ENCODE measurements at regions not wholly inside any gene's neighbourhood (a gene's known extent, or its start where the extent isn't known, plus 50 kb on each side); places are given as distances from the start of the nearest gene placed in this dataset.

DNA sequence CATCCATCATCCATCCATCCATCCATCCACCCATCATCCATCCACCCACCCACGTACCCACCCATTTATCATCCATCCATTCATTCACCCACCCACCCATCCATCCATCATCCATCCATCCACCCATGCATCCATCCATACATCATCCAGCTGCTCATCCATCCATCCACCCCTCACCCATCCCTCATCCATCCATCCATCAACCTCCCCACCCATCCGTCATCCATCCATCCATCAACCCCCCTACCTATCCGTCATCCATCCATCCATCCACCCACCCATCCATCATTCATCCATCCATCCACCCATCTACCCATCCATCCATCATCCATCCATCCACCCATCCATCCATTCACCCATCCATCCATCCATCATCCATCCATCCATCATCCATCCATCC lies 306.2 kb upstream of the SFSWAP start:
- TF ChIP-seq, protein P1, sequence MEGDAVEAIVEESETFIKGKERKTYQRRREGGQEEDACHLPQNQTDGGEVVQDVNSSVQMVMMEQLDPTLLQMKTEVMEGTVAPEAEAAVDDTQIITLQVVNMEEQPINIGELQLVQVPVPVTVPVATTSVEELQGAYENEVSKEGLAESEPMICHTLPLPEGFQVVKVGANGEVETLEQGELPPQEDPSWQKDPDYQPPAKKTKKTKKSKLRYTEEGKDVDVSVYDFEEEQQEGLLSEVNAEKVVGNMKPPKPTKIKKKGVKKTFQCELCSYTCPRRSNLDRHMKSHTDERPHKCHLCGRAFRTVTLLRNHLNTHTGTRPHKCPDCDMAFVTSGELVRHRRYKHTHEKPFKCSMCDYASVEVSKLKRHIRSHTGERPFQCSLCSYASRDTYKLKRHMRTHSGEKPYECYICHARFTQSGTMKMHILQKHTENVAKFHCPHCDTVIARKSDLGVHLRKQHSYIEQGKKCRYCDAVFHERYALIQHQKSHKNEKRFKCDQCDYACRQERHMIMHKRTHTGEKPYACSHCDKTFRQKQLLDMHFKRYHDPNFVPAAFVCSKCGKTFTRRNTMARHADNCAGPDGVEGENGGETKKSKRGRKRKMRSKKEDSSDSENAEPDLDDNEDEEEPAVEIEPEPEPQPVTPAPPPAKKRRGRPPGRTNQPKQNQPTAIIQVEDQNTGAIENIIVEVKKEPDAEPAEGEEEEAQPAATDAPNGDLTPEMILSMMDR (IDR thresholded peaks at IDR 0.05), result no peak
- no peak for TF ChIP-seq POLR2A (IDR thresholded peaks at IDR 0.05)
